Stimulated activated CD8-positive, alpha-beta memory T cell treated with anti-CD3 and anti-CD28 coated beads, Interleukin-15, amount 100 ng/mL, for 1 hour (primary cell): ENCODE measurements at regions not wholly inside any gene's neighbourhood (a gene's known extent, or its start where the extent isn't known, plus 50 kb on each side); places are given as distances from the start of the nearest gene placed in this dataset.

ENCODE experiments used
- DNase-seq: peaks from one replicate; pipeline ENCODE4 v3.0.0-alpha.2; 2020; ENCODE audit warnings: low read depth

DNA sequence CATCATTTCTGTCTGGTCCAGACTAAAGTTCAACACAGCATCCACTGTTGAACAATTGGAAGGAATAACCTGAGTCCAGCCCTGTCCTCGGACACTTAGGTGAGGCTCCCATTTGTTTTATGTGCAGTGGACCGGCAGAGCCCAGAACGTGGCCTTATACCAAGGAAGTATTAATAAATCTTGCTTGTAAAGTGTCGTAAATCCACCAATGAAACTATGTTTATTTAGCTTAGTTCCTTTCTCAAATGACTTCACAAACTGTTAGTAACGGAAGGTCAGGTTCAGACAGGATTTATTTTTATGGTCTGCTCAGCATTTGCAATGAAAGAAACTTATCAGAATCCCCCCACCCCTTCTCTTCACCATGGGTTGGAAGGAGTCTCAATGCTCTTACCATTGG is 149.5 kb downstream of the PCSK1 start:
- no peak for DNase-seq

DNA sequence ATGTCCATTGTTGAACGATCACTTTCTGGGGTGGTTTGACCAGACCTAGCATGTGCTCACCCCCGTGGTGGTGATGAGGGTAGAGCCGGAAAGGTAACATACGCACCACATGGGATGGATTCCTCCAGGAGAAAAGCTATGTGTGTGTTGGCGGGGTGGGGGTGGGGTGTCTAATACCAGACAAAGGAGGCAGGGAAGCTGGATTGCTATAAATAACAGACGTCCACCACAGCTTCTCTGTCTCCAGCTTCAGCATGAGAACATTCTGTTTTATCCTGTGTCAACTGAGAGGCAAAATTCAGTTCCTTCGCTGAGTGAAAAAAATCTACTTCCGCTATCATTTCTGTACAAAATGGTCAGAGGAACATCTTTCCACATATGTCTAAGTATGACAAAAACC is 151.0 kb downstream of the PCSK1 start:
- no peak for DNase-seq

DNA sequence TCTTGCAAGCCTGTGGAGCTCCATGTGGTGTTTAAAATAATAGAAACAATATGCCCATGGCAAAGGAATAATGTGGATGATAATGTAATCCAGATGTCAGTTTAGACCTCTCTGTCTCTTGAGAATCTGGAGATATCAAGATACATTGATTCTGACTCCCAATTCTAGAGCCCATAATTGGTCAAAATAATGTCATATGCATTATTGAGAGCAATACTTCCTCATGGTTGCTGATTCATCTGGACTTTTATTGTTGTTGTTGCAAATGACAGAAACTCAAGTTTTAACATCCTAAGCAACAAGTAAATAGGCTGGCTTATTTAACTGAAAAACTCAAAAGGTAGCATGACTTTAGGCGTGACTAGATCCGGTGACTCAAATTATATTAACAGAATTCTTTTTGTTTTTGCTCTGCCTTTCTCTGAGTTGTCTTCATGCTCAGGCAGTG is 152.1 kb downstream of the PCSK1 start:
- DNase-seq: no peak

DNA sequence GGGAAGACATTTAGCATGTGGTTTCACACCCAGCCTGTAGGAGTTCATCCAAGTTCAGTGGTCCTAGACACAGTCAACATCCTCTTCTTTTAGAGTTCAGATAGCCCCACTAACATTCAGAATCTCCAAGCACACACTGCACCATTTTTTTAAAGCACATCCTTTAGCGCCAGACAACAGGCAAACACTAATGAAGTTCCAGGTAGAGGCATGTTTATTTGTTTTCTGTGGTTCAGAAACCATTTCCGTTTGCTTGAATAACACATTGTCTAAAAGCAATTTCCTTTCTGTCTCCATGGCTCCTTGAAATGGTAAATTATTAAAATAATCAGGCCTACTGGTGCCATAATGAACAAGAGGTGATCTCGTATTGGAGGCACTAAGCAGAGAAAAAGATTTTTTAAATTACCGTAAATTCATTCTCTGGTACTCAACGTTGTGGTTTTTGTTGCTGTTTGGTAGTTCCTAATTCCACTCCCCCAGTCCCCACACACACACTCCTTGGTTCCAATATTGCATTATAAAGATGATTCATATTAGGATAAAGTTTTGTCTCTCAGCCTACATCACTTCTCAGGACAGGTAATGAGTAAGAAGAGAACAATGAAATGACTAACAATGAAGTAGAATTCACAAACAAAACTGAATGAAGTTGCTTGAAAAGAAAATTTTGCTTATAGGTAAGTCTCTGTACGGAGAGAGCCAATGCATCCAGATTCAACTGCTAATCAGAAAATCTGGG is 153.1 kb downstream of the PCSK1 start:
- DNase-seq: no peak

DNA sequence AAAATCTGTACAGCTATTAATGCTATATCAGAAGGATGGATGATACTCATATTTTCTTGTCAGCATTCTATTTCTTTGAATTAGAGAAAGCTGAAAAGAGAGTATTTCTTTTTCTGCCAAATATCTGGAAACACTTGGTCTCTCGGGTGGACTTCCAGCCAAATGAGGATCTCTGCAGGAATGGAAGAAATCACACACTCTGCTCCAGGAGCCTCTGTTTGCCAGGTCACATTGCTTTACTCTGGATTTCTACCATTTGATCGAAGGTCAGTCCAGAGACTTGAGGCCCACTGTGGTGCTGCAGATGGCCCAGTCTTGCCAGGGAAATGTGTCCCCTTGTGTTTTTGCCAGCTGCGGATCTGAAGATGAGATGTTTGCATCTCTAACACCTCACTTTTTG is 154.1 kb downstream of the PCSK1 start:
- no peak for DNase-seq

DNA sequence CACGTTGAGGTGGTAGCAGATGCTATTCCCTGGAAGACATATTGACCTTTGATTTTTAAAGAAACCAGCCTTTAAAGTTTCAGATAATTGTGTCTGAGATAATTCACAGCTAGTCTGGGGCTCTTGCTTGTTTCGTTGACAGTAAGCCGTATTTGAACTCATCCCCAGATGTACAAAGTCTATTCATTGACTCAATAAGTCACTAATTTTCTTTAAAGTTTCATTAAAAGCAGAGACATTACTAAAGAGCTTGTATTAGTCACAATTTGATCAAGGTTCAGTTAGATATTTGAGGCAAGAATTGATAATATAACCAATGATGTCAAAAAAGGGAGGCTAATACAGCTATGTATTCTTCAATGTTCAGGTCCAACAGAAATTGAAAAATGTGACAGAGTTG is 158.0 kb downstream of the PCSK1 start:
- DNase-seq: no peak

DNA sequence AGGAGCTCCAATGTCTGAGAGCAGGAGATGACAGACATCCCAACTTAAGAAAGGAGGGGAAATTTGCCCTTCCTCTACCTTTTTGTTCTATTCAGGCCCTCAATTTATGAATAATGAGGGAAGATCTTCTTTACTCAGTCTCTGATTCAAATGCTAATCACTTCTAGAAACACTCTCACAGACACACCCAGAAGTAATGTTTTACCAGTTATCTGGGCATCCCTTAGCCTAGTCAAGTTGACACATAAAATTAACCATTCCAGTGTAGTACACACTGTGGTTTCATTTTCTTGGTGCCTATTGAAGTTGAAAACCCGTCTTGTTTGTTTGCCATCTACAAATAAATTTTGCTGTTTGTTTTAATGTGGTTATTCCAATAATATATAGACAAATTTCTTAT is 167.6 kb downstream of the PCSK1 start:
- no peak for DNase-seq

DNA sequence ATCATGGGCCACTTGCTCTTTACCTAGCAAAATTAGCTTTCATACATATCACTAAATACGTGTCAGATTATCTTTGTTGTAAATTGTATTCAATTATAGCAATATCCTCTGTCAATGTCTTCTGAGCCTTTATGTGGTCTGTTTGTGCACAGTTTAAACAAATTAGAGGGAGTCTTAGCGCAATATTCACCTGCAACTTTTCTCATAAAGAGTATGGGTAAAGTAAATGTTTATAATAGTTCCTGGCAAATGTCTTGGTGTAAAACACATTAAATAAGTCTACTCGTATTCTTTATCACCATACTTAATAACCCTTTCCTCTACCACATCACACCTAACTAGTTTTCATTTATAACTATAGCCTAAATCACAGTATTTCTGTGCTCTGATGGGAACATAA is 169.0 kb downstream of the PCSK1 start:
- DNase-seq: no peak

DNA sequence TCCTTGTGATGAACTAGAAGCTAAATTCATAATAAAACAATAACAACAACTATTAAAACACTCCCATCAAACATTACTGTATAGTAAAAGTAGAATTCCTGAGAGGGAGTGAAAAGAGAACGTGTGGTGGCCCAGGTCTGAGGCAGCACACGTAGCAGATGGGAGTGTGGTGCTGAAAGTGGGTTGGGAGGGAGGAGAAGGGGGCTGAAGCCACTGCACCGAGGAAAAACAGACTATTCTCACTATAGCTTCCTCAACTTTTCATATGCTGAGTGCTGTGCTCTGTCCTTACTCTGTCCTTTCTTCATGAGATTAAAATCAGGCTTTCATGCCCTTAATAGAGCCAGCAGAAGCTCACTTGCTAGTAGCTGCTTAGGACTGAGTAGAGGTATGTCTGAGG is 170.9 kb downstream of the PCSK1 start:
- no peak for DNase-seq

DNA sequence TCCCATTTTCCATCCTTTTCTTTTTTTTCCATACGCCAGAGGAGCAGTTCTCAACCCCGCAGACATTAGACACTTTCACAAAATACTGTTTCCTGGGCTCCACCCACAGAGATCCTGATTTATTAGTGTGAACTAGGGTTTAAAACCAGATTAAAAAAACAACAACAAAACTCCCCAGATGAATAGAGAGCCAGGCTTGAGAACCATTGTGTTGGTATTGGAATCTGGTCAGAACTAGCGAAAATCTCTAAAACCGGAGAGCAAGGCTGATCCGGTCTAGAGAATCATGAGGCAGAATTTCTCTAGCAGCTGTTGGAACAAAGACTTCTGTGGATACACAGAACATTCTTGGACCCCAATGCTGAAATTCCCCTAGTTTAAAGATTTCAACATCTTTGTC is 173.0 kb downstream of the PCSK1 start:
- DNase-seq: no peak

DNA sequence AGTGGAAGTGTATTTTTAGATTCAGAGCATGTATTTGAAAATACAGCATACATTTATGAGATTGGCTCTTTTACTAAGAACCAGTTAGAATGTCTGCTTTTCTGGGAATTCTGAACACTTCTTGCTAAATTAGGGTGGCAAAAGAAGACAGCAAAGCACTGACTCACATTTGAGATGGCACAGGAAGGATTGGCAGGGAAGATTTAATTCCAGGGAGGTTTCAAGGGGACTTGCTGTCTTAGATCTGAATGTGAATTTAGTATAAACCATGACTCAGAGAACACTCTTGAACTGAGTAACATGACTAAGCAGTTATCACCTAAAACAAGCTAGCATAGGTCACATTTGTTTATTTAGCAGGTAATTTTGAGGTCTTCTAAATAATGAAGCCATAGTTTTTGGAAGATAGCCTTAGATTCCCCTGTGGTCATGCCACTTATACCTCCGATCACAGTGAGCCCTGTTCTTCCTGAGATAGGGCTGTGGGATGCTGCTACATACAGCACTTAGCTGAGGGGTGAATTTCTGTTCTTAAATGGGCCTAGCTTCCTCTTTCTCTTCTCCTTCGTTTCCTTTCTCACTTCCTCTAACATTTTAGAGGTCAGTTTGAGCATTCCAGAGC is 173.8 kb downstream of the PCSK1 start:
- no peak for DNase-seq

DNA sequence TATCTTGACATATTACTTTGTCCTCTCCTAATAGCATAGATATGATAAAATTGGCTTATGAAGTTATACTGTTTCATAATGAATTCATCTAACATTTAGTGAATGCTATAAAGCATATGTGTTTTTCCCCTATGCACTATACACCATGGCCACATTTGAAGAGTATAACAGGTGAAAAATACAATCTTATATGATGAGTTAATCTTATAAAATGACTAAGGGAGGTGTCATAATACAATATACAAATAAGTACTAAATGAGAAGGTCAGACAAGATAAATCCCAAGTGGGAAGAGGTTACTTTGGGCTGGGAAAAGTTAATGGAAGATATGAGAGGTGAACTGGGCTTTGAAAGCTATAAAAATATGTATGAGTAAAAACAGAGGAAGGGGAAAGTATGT is 174.4 kb downstream of the PCSK1 start:
- no peak for DNase-seq

DNA sequence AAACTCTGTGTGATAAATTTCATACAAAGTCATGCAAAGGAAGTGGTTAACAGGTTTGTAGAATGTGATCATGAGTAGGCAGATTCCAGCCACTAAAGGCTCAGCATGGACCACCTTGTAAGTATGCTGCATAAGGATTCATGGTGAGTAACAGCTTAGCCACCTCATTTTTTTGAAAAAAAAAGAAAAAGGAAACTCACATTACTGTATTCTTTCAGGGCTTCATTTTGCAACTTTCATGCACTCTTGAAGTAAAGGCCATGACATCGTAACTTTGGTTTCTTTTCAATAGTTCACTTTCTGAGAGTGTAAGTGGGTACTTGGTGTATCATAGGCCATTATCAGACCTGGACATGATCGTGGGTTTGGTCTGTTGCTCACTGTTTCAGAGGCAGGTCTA is 175.1 kb downstream of the PCSK1 start:
- no peak for DNase-seq

DNA sequence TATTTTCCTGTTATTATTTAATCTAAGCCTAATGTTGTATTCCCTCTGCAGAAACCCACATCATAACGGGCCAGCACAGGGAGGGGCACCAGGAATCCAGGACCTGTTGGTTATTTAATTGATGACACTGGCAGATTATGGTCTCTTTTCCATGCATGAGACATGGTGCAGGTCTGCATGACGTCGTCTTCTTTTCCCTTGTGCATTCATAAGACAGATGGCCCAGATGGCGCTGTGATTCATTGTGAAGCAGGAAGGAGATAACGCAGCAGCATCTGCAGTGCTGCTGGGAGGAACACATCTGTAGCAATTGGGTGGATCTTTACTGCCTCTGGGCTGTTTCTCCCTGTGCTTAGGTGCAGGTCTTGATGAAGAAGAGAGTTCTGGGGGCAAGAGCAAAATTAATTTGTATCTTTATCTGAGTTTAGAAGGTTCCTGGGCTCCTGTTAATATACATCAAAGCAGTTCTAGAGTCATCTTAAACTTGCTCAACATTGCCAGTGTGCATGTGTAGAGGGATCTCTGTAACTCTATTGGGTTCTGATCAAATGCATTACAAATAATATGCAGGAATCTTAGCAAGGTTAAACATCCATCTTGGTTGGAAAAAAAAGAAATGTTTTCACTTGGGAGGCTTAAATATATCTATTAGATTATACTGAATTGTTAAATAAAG is 176.1 kb downstream of the PCSK1 start:
- DNase-seq: no peak

DNA sequence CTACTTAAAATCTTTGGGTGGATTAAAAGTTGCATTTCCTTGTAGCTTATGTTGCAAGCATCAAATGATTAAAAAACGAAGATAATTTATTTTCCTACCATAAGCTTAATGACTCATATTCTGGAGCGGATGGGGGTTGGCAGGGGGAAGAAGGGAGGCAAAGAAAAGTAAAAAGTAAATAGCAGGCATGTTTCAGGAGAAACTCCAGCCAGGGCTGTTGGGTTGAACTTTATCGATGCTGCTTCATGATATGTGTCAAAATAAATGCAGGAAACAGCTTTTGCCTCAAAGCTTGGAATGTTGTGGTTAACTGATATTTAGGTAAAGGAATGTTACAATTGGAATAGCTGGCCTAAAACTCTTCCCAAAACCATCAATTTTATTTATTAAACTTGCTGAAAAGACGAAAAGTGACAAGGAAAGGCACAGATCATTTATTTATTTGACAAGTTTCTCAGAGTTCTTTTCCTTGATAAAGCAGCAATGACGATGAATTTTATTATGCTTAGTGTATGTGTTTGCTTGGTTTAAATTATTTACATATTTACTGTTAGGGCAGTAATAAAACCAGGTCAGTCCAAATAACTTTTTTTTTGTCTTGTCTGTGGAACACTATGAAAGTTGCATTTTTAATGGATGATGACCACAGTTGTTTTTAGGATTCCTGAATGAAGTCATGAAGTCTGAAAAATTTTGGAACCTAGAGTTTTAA is 177.9 kb downstream of the PCSK1 start:
- DNase-seq: no peak

DNA sequence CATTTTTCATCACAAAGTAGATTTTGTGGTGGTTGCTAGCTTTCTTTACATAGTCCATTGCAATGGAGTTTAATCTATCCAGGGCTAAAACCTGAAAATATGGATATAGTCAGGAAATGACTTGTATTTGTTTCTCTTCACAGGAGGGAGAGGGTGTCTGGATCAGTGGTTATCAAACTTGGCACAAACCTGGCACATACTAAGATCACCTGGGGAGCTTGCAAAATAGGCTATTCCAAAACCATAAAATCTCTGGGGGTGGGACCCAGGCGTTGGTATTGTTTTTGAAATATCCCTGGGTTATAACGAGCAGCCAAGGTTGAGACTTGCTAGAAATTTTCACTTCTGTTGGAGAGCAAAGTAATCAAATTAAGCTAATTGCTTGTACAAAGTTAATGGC is 179.9 kb downstream of the PCSK1 start:
- no peak for DNase-seq

DNA sequence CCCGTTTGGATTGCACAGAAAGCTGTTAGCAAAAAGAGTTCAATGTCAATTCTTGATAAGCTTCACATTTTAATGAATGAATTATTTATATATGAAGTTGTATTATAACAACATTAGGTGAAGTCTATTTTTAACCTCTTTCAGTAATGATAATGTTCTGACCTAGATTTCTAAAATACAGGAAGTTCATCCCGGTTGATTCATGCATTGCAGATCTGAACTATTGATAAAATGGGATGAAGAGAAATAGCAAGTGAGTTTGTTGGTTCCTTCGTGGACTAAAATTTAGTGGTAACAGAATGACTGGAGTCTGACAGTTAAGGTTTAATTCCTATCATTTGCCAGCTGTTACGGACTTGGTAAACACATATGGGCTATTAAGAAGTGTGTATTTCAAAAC is 180.5 kb downstream of the PCSK1 start:
- DNase-seq: no peak

DNA sequence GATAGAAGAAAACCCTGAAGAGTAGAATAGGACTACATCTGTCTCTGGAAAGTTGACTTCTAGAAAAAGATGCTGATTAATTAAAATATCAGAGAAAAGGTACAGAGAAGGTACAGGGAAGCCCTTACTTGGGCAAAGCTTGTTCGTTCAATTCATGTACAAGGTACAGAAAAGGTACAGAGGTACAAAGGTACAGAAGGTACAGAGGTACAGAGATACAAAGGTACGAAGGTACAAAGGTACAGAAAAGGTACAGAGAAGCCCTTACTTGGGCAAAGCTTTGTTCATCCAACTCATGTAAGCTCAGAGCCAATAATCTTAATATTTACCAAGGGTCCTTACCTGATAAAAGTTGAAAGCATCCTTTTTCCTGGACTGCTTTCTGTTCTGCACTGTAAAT is 182.3 kb downstream of the PCSK1 start:
- no peak for DNase-seq

DNA sequence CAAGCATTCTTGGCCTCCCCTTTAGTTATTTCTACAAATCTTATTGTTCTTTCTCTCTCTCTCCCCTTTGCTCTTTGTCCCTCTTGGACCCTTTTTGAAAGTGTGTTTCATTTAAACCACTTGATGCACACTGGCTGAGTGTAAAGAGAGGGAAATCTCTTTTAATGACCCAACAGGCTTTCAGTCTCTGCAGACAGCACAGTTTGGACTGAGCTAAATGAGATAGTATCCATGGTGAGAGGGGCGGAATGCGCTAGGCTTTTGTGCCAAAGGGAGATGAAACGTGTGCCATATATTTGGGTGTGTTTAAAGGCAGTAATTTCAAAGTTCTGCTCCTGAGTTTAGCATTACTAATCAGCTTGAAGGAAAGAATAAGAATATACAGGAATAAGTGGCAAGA is 184.9 kb downstream of the PCSK1 start:
- DNase-seq: no peak

DNA sequence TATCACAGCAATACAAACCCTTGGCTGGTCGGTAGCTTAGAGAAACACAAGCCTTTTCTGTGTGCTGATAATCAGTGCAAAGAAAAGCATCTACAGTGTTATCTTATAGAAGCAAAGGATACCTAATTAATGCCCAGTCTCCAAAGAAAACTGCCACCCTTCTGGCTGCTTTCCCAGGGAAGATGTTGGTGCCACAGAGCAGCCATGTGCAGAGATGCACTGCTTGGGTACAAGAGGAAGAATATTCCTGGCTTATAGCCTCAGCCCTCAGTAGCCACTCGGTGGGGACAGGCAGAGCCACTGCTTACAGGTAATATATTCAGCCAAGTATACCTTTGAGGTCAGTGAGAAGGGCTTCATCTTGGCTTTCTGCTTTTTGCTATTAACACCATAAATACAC is 185.3 kb downstream of the PCSK1 start:
- no peak for DNase-seq

DNA sequence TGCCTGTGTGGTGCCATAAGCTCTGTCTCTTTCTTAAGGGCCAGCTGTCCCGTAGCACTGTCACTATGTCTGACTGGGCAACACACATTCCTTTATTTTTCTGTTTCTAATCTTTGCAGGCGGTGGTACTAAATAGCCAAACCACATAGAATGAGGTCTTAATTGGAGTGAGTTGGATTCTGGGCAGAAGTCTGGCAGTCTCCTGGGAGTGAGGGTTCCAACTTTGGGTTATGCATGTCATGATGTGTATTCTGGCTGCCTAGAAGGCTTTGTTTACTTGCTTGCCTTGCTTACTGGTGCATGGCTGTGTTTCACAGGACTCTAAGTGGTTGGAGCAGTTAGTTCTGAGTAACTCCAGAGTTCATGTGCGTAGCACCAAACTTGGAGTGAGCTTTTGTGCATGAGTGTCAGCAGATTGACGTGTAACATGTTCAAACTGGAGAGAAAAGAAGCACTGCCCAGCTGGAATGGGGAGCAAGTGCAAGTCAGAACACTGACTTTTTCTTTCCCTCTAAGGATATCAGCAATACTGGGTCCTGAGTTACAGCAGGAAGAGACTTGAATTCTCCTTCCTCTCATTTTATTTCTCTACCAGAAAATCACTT is 185.8 kb downstream of the PCSK1 start:
- DNase-seq: no peak
